Mammary epithelial cell (primary cell): ENCODE measurements at regions not wholly inside any gene's neighbourhood (a gene's known extent, or its start where the extent isn't known, plus 50 kb on each side); places are given as distances from the start of the nearest gene placed in this dataset.

Experiments used
- EZH2 ChIP-seq: IDR thresholded peaks from 2 replicates; pipeline ENCODE4 v1.6.1; 2012; ENCODE audit warnings: low read length, inconsistent platforms, borderline replicate concordance
- TF ChIP-seq, protein P1 (sequence below), 2 donors: IDR thresholded peaks in 1 of 2; conservative IDR thresholded peaks in 1 of 2; 2 replicates each; pipeline ENCODE4 v1.5.1; 2011 to 2012; ENCODE audit warnings: inconsistent platforms in 2 of 2, low read length in 2 of 2, mild to moderate bottlenecking in 2 of 2, control low read depth in 1 of 2, low read depth in 1 of 2; ENCODE audit not compliant: insufficient read depth in 1 of 2; ENCODE audit errors: extremely low read depth in 1 of 2

DNA sequence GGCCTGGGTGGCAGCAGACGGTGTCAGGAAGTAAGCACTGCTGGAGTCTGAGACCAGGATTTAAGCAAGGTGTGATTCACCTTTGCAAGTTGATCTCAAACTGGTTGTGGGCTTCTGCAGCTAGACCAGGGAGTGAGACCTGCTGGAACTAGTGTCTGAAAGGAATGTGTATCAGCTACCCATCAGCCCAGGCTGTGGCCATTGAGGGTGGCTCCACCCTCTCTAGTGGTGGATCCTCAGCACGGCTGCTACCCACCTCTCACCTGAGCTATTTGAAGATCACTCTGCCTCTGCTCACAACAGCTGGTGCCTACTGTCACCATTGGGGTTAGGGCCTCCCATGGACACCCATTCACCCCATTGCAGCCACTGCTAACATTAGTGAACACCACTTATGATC lies 140.3 kb upstream of the DCBLD2 start:
- TF ChIP-seq, protein P1, sequence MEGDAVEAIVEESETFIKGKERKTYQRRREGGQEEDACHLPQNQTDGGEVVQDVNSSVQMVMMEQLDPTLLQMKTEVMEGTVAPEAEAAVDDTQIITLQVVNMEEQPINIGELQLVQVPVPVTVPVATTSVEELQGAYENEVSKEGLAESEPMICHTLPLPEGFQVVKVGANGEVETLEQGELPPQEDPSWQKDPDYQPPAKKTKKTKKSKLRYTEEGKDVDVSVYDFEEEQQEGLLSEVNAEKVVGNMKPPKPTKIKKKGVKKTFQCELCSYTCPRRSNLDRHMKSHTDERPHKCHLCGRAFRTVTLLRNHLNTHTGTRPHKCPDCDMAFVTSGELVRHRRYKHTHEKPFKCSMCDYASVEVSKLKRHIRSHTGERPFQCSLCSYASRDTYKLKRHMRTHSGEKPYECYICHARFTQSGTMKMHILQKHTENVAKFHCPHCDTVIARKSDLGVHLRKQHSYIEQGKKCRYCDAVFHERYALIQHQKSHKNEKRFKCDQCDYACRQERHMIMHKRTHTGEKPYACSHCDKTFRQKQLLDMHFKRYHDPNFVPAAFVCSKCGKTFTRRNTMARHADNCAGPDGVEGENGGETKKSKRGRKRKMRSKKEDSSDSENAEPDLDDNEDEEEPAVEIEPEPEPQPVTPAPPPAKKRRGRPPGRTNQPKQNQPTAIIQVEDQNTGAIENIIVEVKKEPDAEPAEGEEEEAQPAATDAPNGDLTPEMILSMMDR (conservative IDR thresholded peaks at IDR 0.05 in 1 of 2, IDR thresholded peaks at IDR 0.05 in 1 of 2; ENCODE audit: extremely low read depth in 1 of 2, insufficient read depth in 1 of 2, low read depth in 1 of 2, low read length in 2 of 2) = no peak
- no peak for TF ChIP-seq EZH2
